ENCODE measurements at regions not wholly inside any gene's neighbourhood (a gene's known extent, or its start where the extent isn't known, plus 50 kb on each side); places are given as distances from the start of the nearest gene placed in this dataset.

DNA sequence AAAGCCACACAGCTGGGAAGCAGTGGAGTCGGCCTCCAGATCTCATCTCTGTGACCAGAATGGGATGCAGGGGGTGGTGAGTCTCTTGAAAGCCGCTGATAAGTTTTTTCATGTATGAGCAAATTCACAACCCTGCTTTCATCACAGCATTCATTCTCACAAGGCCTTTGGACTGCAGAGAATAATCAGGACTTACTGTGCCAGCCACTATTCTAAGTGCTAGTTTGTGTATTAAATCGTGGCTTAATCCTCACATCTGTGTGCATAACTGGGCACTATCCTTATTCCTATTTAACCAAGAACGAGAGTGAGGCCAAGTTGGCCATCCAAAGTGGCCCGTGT, 64.2 kb upstream of the POLG start:
- TF ChIP-seq, protein P1, sequence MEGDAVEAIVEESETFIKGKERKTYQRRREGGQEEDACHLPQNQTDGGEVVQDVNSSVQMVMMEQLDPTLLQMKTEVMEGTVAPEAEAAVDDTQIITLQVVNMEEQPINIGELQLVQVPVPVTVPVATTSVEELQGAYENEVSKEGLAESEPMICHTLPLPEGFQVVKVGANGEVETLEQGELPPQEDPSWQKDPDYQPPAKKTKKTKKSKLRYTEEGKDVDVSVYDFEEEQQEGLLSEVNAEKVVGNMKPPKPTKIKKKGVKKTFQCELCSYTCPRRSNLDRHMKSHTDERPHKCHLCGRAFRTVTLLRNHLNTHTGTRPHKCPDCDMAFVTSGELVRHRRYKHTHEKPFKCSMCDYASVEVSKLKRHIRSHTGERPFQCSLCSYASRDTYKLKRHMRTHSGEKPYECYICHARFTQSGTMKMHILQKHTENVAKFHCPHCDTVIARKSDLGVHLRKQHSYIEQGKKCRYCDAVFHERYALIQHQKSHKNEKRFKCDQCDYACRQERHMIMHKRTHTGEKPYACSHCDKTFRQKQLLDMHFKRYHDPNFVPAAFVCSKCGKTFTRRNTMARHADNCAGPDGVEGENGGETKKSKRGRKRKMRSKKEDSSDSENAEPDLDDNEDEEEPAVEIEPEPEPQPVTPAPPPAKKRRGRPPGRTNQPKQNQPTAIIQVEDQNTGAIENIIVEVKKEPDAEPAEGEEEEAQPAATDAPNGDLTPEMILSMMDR (IDR thresholded peaks at IDR 0.05; ENCODE audit: insufficient read depth, low read depth, low read length) = no peak
- no peak for TF ChIP-seq EZH2 (IDR thresholded peaks at IDR 0.05; ENCODE audit: insufficient read depth, low read length)
